ENCODE measurements at regions not wholly inside any gene's neighbourhood (a gene's known extent, or its start where the extent isn't known, plus 50 kb on each side); places are given as distances from the start of the nearest gene placed in this dataset.

- TF ChIP-seq ARNT (IDR thresholded peaks at IDR 0.05) = no peak
- TF ChIP-seq KDM5A (IDR thresholded peaks at IDR 0.05; ENCODE audit: borderline replicate concordance, low read length) = no peak
- TF ChIP-seq POLR2A (IDR thresholded peaks at IDR 0.05; ENCODE audit: insufficient read depth in 1 of 2, low read depth in 2 of 2, low read length in 2 of 2) = no peak
- 0 out of 2 replicates have a peak, but pooled peaks have one; percentile 68 for TF ChIP-seq PBX3 (CRISPR knock-in tag; IDR thresholded peaks at IDR 0.05; ENCODE audit: borderline replicate concordance)
- TF ChIP-seq, protein P1, sequence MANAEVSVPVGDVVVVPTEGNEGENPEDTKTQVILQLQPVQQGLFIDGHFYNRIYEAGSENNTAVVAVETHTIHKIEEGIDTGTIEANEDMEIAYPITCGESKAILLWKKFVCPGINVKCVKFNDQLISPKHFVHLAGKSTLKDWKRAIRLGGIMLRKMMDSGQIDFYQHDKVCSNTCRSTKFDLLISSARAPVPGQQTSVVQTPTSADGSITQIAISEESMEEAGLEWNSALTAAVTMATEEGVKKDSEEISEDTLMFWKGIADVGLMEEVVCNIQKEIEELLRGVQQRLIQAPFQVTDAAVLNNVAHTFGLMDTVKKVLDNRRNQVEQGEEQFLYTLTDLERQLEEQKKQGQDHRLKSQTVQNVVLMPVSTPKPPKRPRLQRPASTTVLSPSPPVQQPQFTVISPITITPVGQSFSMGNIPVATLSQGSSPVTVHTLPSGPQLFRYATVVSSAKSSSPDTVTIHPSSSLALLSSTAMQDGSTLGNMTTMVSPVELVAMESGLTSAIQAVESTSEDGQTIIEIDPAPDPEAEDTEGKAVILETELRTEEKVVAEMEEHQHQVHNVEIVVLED (CRISPR knock-in tag; IDR thresholded peaks at IDR 0.05; ENCODE audit: borderline replicate concordance) = peak; percentile 58; the same call in 1 of the 2 replicates
- no peak for TF ChIP-seq ZNF33B (CRISPR knock-in tag; IDR thresholded peaks at IDR 0.05)
- TF ChIP-seq SMAD3 (CRISPR knock-in tag; IDR thresholded peaks at IDR 0.05) = peak; percentile 92
- no peak for TF ChIP-seq DZIP1 (CRISPR knock-in tag; IDR thresholded peaks at IDR 0.05)
- no peak for TF ChIP-seq NFE2L1 (CRISPR knock-in tag; IDR thresholded peaks at IDR 0.05; ENCODE audit: borderline replicate concordance)
- no peak for TF ChIP-seq ATRX (CRISPR knock-in tag; IDR thresholded peaks at IDR 0.05; ENCODE audit: borderline replicate concordance)
- TF ChIP-seq JUND (CRISPR knock-in tag; IDR thresholded peaks at IDR 0.05) = no peak; the same call in 1 of the 2 replicates
- TF ChIP-seq, protein P2, sequence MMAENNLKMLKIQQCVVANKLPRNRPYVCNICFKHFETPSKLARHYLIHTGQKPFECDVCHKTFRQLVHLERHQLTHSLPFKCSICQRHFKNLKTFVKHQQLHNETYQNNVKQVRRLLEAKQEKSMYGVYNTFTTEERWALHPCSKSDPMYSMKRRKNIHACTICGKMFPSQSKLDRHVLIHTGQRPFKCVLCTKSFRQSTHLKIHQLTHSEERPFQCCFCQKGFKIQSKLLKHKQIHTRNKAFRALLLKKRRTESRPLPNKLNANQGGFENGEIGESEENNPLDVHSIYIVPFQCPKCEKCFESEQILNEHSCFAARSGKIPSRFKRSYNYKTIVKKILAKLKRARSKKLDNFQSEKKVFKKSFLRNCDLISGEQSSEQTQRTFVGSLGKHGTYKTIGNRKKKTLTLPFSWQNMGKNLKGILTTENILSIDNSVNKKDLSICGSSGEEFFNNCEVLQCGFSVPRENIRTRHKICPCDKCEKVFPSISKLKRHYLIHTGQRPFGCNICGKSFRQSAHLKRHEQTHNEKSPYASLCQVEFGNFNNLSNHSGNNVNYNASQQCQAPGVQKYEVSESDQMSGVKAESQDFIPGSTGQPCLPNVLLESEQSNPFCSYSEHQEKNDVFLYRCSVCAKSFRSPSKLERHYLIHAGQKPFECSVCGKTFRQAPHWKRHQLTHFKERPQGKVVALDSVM (CRISPR knock-in tag; IDR thresholded peaks at IDR 0.05) = peak; percentile 67
- no peak for TF ChIP-seq E2F2 (CRISPR knock-in tag; IDR thresholded peaks at IDR 0.05; ENCODE audit: borderline replicate concordance)
- peak; percentile 84 for TF ChIP-seq MIXL1 (CRISPR knock-in tag; IDR thresholded peaks at IDR 0.05)
- TF ChIP-seq ZSCAN29 (CRISPR knock-in tag; conservative IDR thresholded peaks at IDR 0.05) = peak; percentile 87
- TF ChIP-seq, protein P3, sequence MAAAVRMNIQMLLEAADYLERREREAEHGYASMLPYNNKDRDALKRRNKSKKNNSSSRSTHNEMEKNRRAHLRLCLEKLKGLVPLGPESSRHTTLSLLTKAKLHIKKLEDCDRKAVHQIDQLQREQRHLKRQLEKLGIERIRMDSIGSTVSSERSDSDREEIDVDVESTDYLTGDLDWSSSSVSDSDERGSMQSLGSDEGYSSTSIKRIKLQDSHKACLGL (CRISPR knock-in tag; IDR thresholded peaks at IDR 0.05) = no peak
- no peak for TF ChIP-seq FOXA1 (IDR thresholded peaks at IDR 0.05)
- peak; percentile 63 for TF ChIP-seq FOXA1 (CRISPR knock-in tag; IDR thresholded peaks at IDR 0.05)
- peak; percentile 84 for TF ChIP-seq HNF1B (CRISPR knock-in tag; IDR thresholded peaks at IDR 0.05)
Observed at GRCh38 chr2:120550893-120551446, 184.7 kb upstream of the GLI2 start (continued).
